ENCODE measurements at regions not wholly inside any gene's neighbourhood (a gene's known extent, or its start where the extent isn't known, plus 50 kb on each side); places are given as distances from the start of the nearest gene placed in this dataset.

GRCh38 chr12:12016284-12017100 lies 54.2 kb upstream of the BCL2L14 start:
- no peak for DNase-seq (ENCODE audit: low read depth)

DNA sequence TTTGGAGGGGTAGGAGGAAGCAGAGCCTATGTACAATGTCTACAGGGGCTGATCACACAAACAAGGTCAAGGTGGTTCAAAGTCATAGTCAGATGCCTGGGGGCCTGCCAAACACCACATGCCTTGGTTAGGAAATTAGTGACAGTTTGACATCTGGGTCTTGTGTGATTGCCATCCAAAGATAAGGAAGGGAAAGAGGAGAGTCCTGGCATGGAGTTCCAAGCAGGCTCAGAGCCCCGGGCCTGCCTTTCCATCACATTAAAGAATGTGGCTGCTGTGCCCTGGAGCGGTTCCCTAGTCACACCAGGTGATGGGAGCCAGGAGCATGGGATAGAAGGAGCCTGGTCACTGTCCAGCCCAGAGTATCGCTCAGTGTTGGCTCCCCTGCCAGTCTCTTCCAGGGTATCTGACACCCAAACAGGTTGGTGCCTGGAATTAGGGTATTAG lies 53.6 kb upstream of the BCL2L14 start:
- no peak for DNase-seq (ENCODE audit: low read depth)

- DNase-seq (ENCODE audit: low read depth) = no peak
Measured at GRCh38 chr12:12017798-12018197, 52.9 kb upstream of the BCL2L14 start.

DNA sequence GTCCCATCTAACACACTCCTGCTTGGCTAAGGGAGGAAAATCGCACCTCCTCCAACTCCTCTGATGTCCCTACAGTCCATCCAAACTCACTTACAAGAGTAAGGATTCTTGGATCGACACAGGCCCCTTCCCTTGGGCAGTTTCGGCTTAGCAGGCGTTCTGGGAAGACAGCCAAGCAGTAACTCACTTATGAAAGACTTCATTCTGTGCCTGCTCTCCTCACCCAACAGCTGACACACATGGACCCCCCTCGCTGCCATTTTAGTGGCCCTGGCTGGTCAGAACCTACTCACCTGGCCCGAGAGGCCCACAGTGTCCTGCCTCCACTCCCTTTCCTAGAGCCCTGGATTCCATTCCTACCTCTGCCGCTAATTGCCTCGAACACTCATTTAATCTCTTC lies 52.3 kb upstream of the BCL2L14 start:
- DNase-seq (ENCODE audit: low read depth) = no peak

DNA sequence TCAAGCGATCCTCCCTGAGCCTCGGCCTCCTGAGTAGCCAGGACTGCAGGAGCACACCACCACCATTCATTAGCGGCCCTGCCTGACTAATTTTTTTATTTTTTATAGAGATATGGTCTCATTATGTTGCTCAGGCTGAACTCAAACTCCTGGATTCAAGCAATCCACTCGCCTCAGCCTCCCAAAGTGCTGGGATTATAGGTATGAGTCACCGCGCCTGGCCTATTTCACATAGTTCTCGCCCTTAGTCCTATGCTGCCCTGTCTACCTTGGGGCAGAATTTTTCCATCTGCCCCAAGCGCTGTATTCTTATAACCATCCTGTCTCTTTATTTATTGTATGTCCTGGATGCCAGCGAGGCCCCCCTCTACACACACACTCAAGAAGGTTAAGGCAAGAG lies 50.9 kb upstream of the BCL2L14 start:
- DNase-seq (ENCODE audit: low read depth) = no peak

DNA sequence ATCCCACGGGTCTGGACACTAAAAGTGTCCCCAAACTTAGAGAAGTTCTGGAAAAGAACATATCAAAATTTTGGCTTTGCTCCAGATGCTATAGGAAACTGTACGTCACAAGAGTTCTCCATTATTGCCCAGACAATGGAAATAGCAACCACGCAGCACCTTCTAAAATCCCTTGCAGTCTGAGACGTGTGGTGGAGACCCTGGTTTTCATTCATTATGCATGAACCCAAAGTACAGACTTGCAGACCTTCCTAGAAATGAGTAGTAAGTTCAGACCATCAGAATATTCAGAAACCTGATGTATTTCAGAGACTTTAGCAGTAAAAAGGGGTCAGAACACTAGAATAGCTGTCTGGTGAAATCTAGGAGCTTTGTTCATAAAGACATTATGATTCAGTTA lies 50.0 kb upstream of the BCL2L14 start:
- no peak for DNase-seq (ENCODE audit: low read depth)

All from stimulated activated CD8-positive, alpha-beta memory T cell treated with anti-CD3 and anti-CD28 coated beads, Interleukin-12 subunit alpha, Interleukin-12 subunit beta, amount 100 ng/mL, for 4 hours (primary cell).